ENCODE measurements at regions not wholly inside any gene's neighbourhood (a gene's known extent, or its start where the extent isn't known, plus 50 kb on each side); places are given as distances from the start of the nearest gene placed in this dataset.

DNA sequence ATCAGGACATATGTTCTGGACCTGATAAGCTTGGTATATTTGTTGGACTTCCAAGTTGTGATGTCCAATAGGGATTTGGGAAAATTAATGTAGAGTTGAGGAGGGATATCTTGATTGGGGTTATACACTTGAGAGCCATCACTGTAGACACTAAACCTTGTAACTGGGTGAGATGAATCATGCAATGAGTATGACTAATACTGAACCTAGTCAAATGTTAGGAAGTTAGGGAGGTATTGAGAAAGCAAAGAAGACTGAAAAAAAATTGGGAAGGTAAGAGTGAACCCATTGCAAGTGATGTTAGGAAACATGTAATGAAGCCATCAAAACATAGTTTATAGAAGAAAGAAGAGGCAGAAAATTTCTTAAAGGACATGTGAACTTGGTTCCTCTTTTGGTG is 668.4 kb upstream of the CDH9 start:
- H2BK20ac ChIP-seq (ENCODE audit: low read depth, low read length, poor library complexity, severe bottlenecking): no peak overlapping the region
- Mint-ChIP-seq H3K4me3 (no peak overlapping the region), H3K36me3 (ENCODE audit: insufficient read depth in 1 of 3, low read depth in 3 of 3) (no peaks in the 10 kb centered on the region), H3K4me1 (peaks cover 14 to 15% of the 10 kb centered on the region in 2 experiments), H3K27me3 (ENCODE audit: low read depth) (no peaks in the 10 kb centered on the region), H3K27ac (no peak overlapping the region), H3K9me3 (no peaks in the 10 kb centered on the region)
- H3K9me3 ChIP-seq (ENCODE audit: control insufficient read depth, low read depth, low read length): no peaks in the 10 kb centered on the region
- no peak overlapping the region for H3T11ph ChIP-seq (ENCODE audit: low read length)
- H3K14ac ChIP-seq (ENCODE audit: insufficient read depth, low read length): no peak overlapping the region
- no peak overlapping the region for H3K4ac ChIP-seq (ENCODE audit: low read depth, low read length)
- H3K79me2 ChIP-seq (ENCODE audit: insufficient read depth, low read length): no peaks in the 10 kb centered on the region
- no peak overlapping the region for H2AFZ ChIP-seq (ENCODE audit: low read length)
- H3K56ac ChIP-seq (ENCODE audit: insufficient read length, low read depth, low read length): no peak overlapping the region
- no peak overlapping the region for H2BK5ac ChIP-seq (ENCODE audit: insufficient read length, low read length)
- H3K79me1 ChIP-seq (ENCODE audit: insufficient read depth, low read depth, low read length, poor library complexity, severe bottlenecking): no peaks in the 10 kb centered on the region
- H3K18ac ChIP-seq (ENCODE audit: insufficient read length, low read depth, low read length): no peak overlapping the region
- no peak overlapping the region for H2BK120ac ChIP-seq (ENCODE audit: low read depth, low read length, poor library complexity, severe bottlenecking)
- no peak for DNase-seq
- H3K4me1 ChIP-seq (ENCODE audit: insufficient read depth, low read length): peaks cover 6% of the 10 kb centered on the region; the same call in 1 of the 2 replicates
- H2BK15ac ChIP-seq (ENCODE audit: low read depth, low read length): no peak overlapping the region
- no peak overlapping the region for H3K23ac ChIP-seq (ENCODE audit: insufficient read length, low read depth, low read length)
- no peaks in the 10 kb centered on the region for H4K20me1 ChIP-seq (ENCODE audit: control insufficient read depth, insufficient read depth, insufficient read length)
- H4K8ac ChIP-seq (replicated peaks; ENCODE audit: insufficient read length, low read depth, low read length): no peak overlapping the region
- H3K4me2 ChIP-seq (ENCODE audit: insufficient read depth, insufficient read length, low read length): no peak overlapping the region
- H3K9ac ChIP-seq (ENCODE audit: extremely low read depth, insufficient read length, low read length): no peak overlapping the region
- H2AK5ac ChIP-seq (ENCODE audit: insufficient read length, low read length): no peak overlapping the region
- H3K27me3 ChIP-seq (ENCODE audit: insufficient read depth, low read length): no peaks in the 10 kb centered on the region
- TF ChIP-seq, protein P1, sequence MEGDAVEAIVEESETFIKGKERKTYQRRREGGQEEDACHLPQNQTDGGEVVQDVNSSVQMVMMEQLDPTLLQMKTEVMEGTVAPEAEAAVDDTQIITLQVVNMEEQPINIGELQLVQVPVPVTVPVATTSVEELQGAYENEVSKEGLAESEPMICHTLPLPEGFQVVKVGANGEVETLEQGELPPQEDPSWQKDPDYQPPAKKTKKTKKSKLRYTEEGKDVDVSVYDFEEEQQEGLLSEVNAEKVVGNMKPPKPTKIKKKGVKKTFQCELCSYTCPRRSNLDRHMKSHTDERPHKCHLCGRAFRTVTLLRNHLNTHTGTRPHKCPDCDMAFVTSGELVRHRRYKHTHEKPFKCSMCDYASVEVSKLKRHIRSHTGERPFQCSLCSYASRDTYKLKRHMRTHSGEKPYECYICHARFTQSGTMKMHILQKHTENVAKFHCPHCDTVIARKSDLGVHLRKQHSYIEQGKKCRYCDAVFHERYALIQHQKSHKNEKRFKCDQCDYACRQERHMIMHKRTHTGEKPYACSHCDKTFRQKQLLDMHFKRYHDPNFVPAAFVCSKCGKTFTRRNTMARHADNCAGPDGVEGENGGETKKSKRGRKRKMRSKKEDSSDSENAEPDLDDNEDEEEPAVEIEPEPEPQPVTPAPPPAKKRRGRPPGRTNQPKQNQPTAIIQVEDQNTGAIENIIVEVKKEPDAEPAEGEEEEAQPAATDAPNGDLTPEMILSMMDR (conservative IDR thresholded peaks at IDR 0.05): no peak
- no peak overlapping the region for H4K91ac ChIP-seq (ENCODE audit: insufficient read length, low read depth, low read length)
- H4K5ac ChIP-seq (ENCODE audit: insufficient read length, low read depth, low read length): no peak overlapping the region
- H3K23me2 ChIP-seq (ENCODE audit: insufficient read length, low read depth, low read length, poor library complexity, severe bottlenecking): no peaks in the 10 kb centered on the region
- H3K27ac ChIP-seq (ENCODE audit: insufficient read length, low read depth, low read length): no peak overlapping the region
- H2BK12ac ChIP-seq (ENCODE audit: insufficient read length, low read depth, low read length): no peak overlapping the region

Measured in H9 (cell line).